ENCODE measurements at regions not wholly inside any gene's neighbourhood (a gene's known extent, or its start where the extent isn't known, plus 50 kb on each side); places are given as distances from the start of the nearest gene placed in this dataset.
A peak's percentile ranks its signal among the peaks of the same experiment; 100 is the strongest.

- TF ChIP-seq ELK1 (IDR thresholded peaks at IDR 0.05; ENCODE audit: low read depth, low read length) = no peak
- TF ChIP-seq EHMT2 (IDR thresholded peaks at IDR 0.05; ENCODE audit: low read depth) = no peak
- TF ChIP-seq EP300 (IDR thresholded peaks at IDR 0.05) = peak; percentile 41 to 79; a peak in 3 of 5 replicates
- no peak for TF ChIP-seq CTCF (IDR thresholded peaks at IDR 0.05)
- TF ChIP-seq MAX (IDR thresholded peaks at IDR 0.05) = 0 out of 2 replicates have a peak, but pooled peaks have one; percentile 26
- TF ChIP-seq SMC3 (IDR thresholded peaks at IDR 0.05) = 0 out of 3 replicates have a peak, but pooled peaks have one; percentile 28
- no peak for TF ChIP-seq RNF2 (IDR thresholded peaks at IDR 0.05; ENCODE audit: borderline replicate concordance, low read depth)
- TF ChIP-seq BCL3 (IDR thresholded peaks at IDR 0.05) = no peak
These were observed 71.5 kb upstream of the GALNT15 start for GRCh38 chr3:16102905-16103364.
